BLaER1 (cell line): ENCODE measurements at regions not wholly inside any gene's neighbourhood (a gene's known extent, or its start where the extent isn't known, plus 50 kb on each side); places are given as distances from the start of the nearest gene placed in this dataset.

Source experiments
- H3K27ac ChIP-seq: shearing (Covaris generic); formaldehyde crosslinking; 2 replicates; pipeline ENCODE4 v1.8.1; 2022
- H3K27me3 ChIP-seq: shearing (Covaris generic); formaldehyde crosslinking; 2 replicates; pipeline ENCODE4 v1.8.1; 2022
- H3K36me3 ChIP-seq: shearing (Covaris generic); formaldehyde crosslinking; 2 replicates; pipeline ENCODE4 v1.8.1; 2022
- H3K4me1 ChIP-seq: shearing (Covaris generic); formaldehyde crosslinking; 2 replicates; pipeline ENCODE4 v1.8.1; 2022
- H3K4me2 ChIP-seq: shearing (Covaris generic); formaldehyde crosslinking; 2 replicates; pipeline ENCODE4 v1.8.1; 2022
- H3K4me3 ChIP-seq: shearing (Covaris generic); formaldehyde crosslinking; 2 replicates; pipeline ENCODE4 v1.8.1; 2022
- H3K9ac ChIP-seq: shearing (Covaris generic); formaldehyde crosslinking; 2 replicates; pipeline ENCODE4 v1.8.1; 2022
- H3K9me3 ChIP-seq: shearing (Covaris generic); formaldehyde crosslinking; 2 replicates; pipeline ENCODE4 v1.8.1; 2022
- H4K20me1 ChIP-seq: shearing (Covaris generic); formaldehyde crosslinking; 2 replicates; pipeline ENCODE4 v1.8.1; 2022
- Cebpa-rat ChIP-seq: shearing (Covaris generic); IDR thresholded peaks from 2 replicates; pipeline ENCODE4 v1.8.1; 2022

DNA sequence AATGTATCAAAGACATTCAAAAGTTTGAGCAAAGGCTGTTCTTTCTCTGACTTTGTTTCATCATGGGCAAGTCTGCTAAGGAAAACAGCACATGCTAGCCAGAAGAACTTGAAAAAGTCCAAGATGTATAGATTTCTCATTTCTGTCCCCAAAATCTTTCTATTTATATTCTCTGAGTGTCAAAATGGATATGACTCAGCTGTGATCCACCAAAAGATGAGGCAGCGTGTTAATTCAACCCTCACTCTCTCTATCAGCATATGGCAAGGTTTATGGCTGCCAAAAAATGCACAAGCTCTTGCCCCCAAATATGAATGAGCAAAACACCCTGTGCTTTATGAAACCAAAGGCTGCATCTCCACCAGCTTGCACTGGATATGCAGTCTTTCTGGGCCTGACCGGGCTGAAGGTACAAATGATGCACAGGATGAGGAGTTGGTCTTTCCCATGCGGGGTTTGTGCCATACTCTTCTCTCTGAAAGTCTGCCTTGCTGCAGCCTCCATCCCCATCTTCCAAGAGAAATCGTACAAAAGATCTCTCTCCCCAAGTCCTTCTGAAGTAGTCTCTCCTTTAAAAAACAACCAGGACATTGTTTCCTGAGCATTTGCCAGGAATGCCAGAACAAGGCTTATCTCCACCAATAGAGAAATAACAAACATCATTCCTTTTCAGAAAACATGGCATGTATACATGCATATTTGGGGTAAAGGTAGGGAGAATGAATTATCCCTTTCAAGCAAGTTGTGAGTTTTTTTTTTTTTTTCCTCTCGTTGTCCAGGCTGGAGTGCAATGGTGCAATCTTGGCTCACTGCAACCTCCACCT lies 203.4 kb downstream of the TMX1 start:
- Histone ChIP-seq H3K9ac (no peak overlapping the region), H3K36me3 (no peaks in the 10 kb centered on the region), H4K20me1 (no peaks in the 10 kb centered on the region), H3K9me3 (no peaks in the 10 kb centered on the region), H3K27me3 (no peaks in the 10 kb centered on the region), H3K4me3 (no peak overlapping the region), H3K27ac (no peak overlapping the region), H3K4me2 (no peak overlapping the region), H3K4me1 (no peaks in the 10 kb centered on the region)
- no peak for TF ChIP-seq Cebpa-rat

- Histone ChIP-seq H3K9ac (no peak overlapping the region), H4K20me1 (no peaks in the 10 kb centered on the region), H3K9me3 (no peaks in the 10 kb centered on the region), H3K4me2 (no peak overlapping the region), H3K36me3 (no peaks in the 10 kb centered on the region), H3K27me3 (no peaks in the 10 kb centered on the region), H3K4me1 (no peaks in the 10 kb centered on the region), H3K27ac (no peak overlapping the region), H3K4me3 (no peak overlapping the region)
- no peak for TF ChIP-seq Cebpa-rat
Measured at GRCh38 chr14:51444353-51445000, 204.4 kb downstream of the TMX1 start.

- H3K9ac ChIP-seq: no peak overlapping the region
- TF ChIP-seq Cebpa-rat: no peak
Measured at GRCh38 chr14:51445001-51445390, 204.9 kb downstream of the TMX1 start.

GRCh38 chr14:51446771-51447170 lies 204.9 kb upstream of the FRMD6 start:
- Histone ChIP-seq H3K4me1 (no peaks in the 10 kb centered on the region), H3K27me3 (no peaks in the 10 kb centered on the region), H4K20me1 (no peaks in the 10 kb centered on the region), H3K27ac (no peak overlapping the region), H3K4me2 (no peak overlapping the region), H3K9me3 (no peaks in the 10 kb centered on the region), H3K36me3 (no peaks in the 10 kb centered on the region), H3K4me3 (no peak overlapping the region), H3K9ac (no peak overlapping the region)
- TF ChIP-seq Cebpa-rat: no peak

More at GRCh38 chr14:51445001-51445390, 204.9 kb downstream of the TMX1 start:
- Histone ChIP-seq H3K4me3 (no peak overlapping the region), H3K36me3 (no peaks in the 10 kb centered on the region), H3K4me1 (no peaks in the 10 kb centered on the region), H3K4me2 (no peak overlapping the region), H3K27me3 (no peaks in the 10 kb centered on the region), H3K27ac (no peak overlapping the region), H4K20me1 (no peaks in the 10 kb centered on the region), H3K9me3 (no peaks in the 10 kb centered on the region)

- no peak overlapping the region for H3K27ac ChIP-seq
- H3K4me3 ChIP-seq: no peak overlapping the region
- no peak overlapping the region for H3K4me2 ChIP-seq
- no peak for TF ChIP-seq Cebpa-rat
- no peaks in the 10 kb centered on the region for H3K36me3 ChIP-seq
- H3K4me1 ChIP-seq: no peaks in the 10 kb centered on the region
- H3K27me3 ChIP-seq: no peaks in the 10 kb centered on the region
- no peaks in the 10 kb centered on the region for H3K9me3 ChIP-seq
- H4K20me1 ChIP-seq: no peaks in the 10 kb centered on the region
- no peak overlapping the region for H3K9ac ChIP-seq
Measured at GRCh38 chr14:51447411-51447810, 204.3 kb upstream of the FRMD6 start.

DNA sequence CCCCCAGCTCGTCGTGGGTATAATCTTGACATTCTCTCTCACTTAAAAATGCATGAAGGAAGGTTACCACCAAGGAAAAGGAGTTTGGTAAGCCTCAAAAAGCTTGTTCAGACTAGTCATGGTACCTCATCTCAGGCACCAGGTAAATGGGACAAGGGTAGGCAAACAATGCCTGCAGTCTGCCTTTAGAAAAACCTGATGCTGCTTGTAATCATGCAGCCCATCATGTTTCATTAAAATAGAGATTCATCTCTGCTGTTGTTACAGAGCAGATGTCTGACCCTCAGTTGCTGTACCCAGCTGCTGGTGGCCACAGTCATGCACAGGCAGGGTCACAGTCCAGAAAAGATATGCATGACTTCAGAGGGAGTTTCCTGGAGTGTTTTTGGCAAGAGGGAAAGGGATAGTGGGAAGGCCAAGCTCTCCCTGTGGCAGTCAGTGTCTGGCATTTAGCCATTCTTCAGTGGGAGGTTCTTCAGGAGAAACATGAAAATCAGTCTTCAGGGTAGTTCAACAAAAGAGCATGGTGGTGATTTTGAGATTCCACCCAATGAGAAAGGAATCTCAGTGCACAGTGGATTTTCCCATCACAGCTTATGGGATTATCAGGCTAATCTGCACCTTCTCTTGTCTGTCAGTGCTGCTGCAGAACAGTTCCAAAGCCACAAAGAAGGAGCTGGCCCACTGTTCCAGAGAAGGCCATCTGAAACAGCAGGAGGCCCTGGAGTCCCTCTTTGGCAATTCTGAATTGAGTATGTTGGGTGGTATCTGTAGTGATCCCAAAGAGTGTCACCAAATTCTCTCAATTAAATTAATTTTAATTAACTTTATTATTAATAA lies 202.7 kb upstream of the FRMD6 start:
- Histone ChIP-seq H3K27ac (no peak overlapping the region), H3K9ac (no peak overlapping the region), H3K4me2 (no peak overlapping the region), H4K20me1 (no peaks in the 10 kb centered on the region), H3K27me3 (no peaks in the 10 kb centered on the region), H3K36me3 (no peaks in the 10 kb centered on the region), H3K9me3 (no peaks in the 10 kb centered on the region), H3K4me1 (no peaks in the 10 kb centered on the region), H3K4me3 (no peak overlapping the region)
- no peak for TF ChIP-seq Cebpa-rat

DNA sequence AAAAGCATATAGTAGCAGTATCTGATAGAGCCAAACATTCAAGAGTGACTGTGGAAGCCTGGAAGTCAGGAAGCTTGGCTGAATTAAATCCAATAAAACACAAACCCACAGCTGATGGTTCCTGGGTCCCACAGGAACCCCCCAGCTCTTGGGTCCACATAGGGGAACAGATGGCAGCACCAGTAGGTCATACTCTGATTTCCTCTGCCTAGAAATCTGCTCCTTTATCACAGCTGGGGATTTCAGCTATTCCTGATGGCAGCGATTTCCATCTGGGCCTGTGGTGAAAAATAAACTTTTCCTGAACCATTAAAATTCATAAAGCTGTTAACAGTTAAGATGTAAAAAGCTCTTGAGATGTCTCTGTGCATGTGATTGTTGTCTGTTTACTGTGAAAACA lies 202.0 kb upstream of the FRMD6 start:
- H3K9ac ChIP-seq: no peak overlapping the region
- H4K20me1 ChIP-seq: no peaks in the 10 kb centered on the region
- no peak overlapping the region for H3K27ac ChIP-seq
- H3K4me3 ChIP-seq: no peak overlapping the region
- no peak overlapping the region for H3K4me2 ChIP-seq
- H3K27me3 ChIP-seq: no peaks in the 10 kb centered on the region
- H3K9me3 ChIP-seq: no peaks in the 10 kb centered on the region
- no peaks in the 10 kb centered on the region for H3K36me3 ChIP-seq
- no peak for TF ChIP-seq Cebpa-rat
- no peaks in the 10 kb centered on the region for H3K4me1 ChIP-seq

GRCh38 chr14:51451561-51451960 lies 200.1 kb upstream of the FRMD6 start:
- Histone ChIP-seq H3K4me3 (no peak overlapping the region), H3K4me1 (no peaks in the 10 kb centered on the region), H3K9me3 (no peaks in the 10 kb centered on the region), H3K36me3 (no peaks in the 10 kb centered on the region), H3K4me2 (no peak overlapping the region), H4K20me1 (no peaks in the 10 kb centered on the region), H3K9ac (no peak overlapping the region), H3K27ac (no peak overlapping the region), H3K27me3 (no peaks in the 10 kb centered on the region)
- no peak for TF ChIP-seq Cebpa-rat

- H3K36me3 ChIP-seq: no peaks in the 10 kb centered on the region
- no peaks in the 10 kb centered on the region for H3K4me1 ChIP-seq
- H3K27ac ChIP-seq: no peak overlapping the region
- no peaks in the 10 kb centered on the region for H3K9me3 ChIP-seq
- H3K9ac ChIP-seq: no peak overlapping the region
- no peaks in the 10 kb centered on the region for H3K27me3 ChIP-seq
- no peak overlapping the region for H3K4me3 ChIP-seq
- H3K4me2 ChIP-seq: no peak overlapping the region
- TF ChIP-seq Cebpa-rat: no peak
- no peaks in the 10 kb centered on the region for H4K20me1 ChIP-seq
Measured at GRCh38 chr14:51453869-51454268, 197.8 kb upstream of the FRMD6 start.

DNA sequence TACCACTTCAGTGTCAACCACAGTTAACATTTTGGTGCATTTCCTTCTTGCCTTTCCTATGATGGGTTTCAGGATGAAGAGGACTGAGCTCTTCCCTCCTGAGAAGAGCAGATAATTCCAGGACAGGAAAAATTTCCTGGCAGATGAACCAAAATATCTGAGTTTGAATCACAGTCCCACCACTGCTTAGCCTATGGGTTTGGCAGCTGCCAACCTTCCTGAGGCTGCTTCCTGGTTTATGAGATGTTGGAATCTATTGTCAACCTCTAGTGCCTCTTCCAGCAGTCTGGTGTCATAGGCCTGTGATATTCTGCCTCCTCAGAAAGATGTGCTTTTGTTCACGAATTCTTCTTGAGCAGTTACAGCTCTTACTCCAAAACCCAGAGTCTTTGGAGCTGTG lies 197.4 kb upstream of the FRMD6 start:
- no peaks in the 10 kb centered on the region for H3K9me3 ChIP-seq

More for the DNA sequence above, 197.4 kb upstream of the FRMD6 start:
- Histone ChIP-seq H4K20me1 (no peaks in the 10 kb centered on the region), H3K9ac (no peak overlapping the region), H3K4me2 (no peak overlapping the region), H3K36me3 (no peaks in the 10 kb centered on the region), H3K4me1 (no peaks in the 10 kb centered on the region), H3K27ac (no peak overlapping the region), H3K4me3 (no peak overlapping the region), H3K27me3 (no peaks in the 10 kb centered on the region)
- no peak for TF ChIP-seq Cebpa-rat
